Astrocyte (in vitro differentiated cells and primary cell): ENCODE measurements at regions not wholly inside any gene's neighbourhood (a gene's known extent, or its start where the extent isn't known, plus 50 kb on each side); places are given as distances from the start of the nearest gene placed in this dataset.

ENCODE experiments used
- DNase-seq: peaks from one replicate; pipeline ENCODE4 v3.0.0-alpha.2; 2010; ENCODE audit warnings: low read depth
- FAIRE-seq: peaks from 2 replicates; lab custom pipeline; 2011; peaks lifted over from hg19 to GRCh38; lab: Jason Lieb, UNC
- H2AFZ ChIP-seq: 2 replicates; pipeline ENCODE4 v1.6.0; 2012; ENCODE audit warnings: low read depth, low read length, inconsistent platforms
- H3K27ac ChIP-seq: 2 replicates; pipeline ENCODE4 v1.5.1; 2011; ENCODE audit warnings: low read depth, low read length, inconsistent platforms
- H3K27me3 ChIP-seq: 2 replicates; pipeline ENCODE4 v1.6.0; 2011; ENCODE audit warnings: low read length, inconsistent platforms; ENCODE audit not compliant: insufficient read depth
- H3K36me3 ChIP-seq: 2 replicates; pipeline ENCODE4 v1.5.1; 2011; ENCODE audit warnings: low read length, inconsistent platforms; ENCODE audit not compliant: insufficient read depth
- H3K4me1 ChIP-seq: 2 replicates; pipeline ENCODE4 v1.5.1; 2011; ENCODE audit warnings: low read length, inconsistent platforms; ENCODE audit not compliant: insufficient read depth
- H3K4me2 ChIP-seq: 2 replicates; pipeline ENCODE4 v1.6.0; 2012; ENCODE audit warnings: low read length, inconsistent platforms
- H3K4me3 ChIP-seq: 2 replicates; pipeline ENCODE4 v1.5.1; 2011; ENCODE audit warnings: low read depth, mild to moderate bottlenecking, low read length, inconsistent platforms; ENCODE audit not compliant: insufficient read depth
- H3K79me2 ChIP-seq: 2 replicates; pipeline ENCODE4 v1.6.0; 2012; ENCODE audit warnings: mild to moderate bottlenecking, low read length, inconsistent platforms; ENCODE audit not compliant: insufficient read depth
- H3K9ac ChIP-seq: 2 replicates; pipeline ENCODE4 v1.6.0; 2012; ENCODE audit warnings: mild to moderate bottlenecking, low read length, inconsistent platforms
- H3K9me3 ChIP-seq: 2 replicates; pipeline ENCODE4 v1.5.1; 2012; ENCODE audit warnings: low read depth, mild to moderate bottlenecking, low read length, inconsistent platforms; ENCODE audit not compliant: insufficient read depth
- H4K20me1 ChIP-seq: 2 replicates; pipeline ENCODE4 v1.6.0; 2012; ENCODE audit warnings: low read length, inconsistent platforms; ENCODE audit not compliant: insufficient read depth
- H3K27ac Mint-ChIP-seq: one replicate; pipeline ENCODE4 v1.8.0; 2021; ENCODE audit warnings: mild to moderate bottlenecking, mixed read lengths; ENCODE audit not compliant: unreplicated experiment
- H3K27me3 Mint-ChIP-seq: one replicate; pipeline ENCODE4 v1.8.0; 2021; ENCODE audit warnings: low read depth, mixed read lengths; ENCODE audit not compliant: unreplicated experiment
- H3K36me3 Mint-ChIP-seq: one replicate; pipeline ENCODE4 v1.8.0; 2021; ENCODE audit warnings: low read depth, mixed read lengths; ENCODE audit not compliant: unreplicated experiment
- H3K4me1 Mint-ChIP-seq: one replicate; pipeline ENCODE4 v1.8.0; 2021; ENCODE audit warnings: low read depth, mixed read lengths; ENCODE audit not compliant: unreplicated experiment
- H3K4me3 Mint-ChIP-seq: one replicate; pipeline ENCODE4 v1.8.0; 2021; ENCODE audit warnings: mild to moderate bottlenecking, moderate library complexity, mixed read lengths; ENCODE audit not compliant: unreplicated experiment
- H3K9me3 Mint-ChIP-seq: one replicate; pipeline ENCODE4 v1.8.0; 2021; ENCODE audit warnings: mild to moderate bottlenecking, mixed read lengths; ENCODE audit not compliant: unreplicated experiment
- CTCF ChIP-seq: IDR thresholded peaks from 2 replicates; pipeline ENCODE4 v1.5.1; 2011; ENCODE audit warnings: low read depth, mild to moderate bottlenecking, inconsistent platforms, low read length, moderate library complexity; ENCODE audit not compliant: insufficient read depth
- EZH2 ChIP-seq: IDR thresholded peaks from 2 replicates; pipeline ENCODE4 v1.6.1; 2012; ENCODE audit warnings: mild to moderate bottlenecking, low read length, inconsistent platforms; ENCODE audit not compliant: insufficient read depth

GRCh38 chr6:100175814-100176310 is 181.8 kb upstream of the MCHR2 start:
- FAIRE-seq = peak; percentile 78
- no peak overlapping the region for H3K4me3 Mint-ChIP-seq
- peak overlapping the region; percentile 50 for H3K27ac ChIP-seq

GRCh38 chr6:100173211-100173610 is 179.2 kb upstream of the MCHR2 start:
- H3K4me3 ChIP-seq = no peak overlapping the region
- H3K4me1 ChIP-seq = peaks cover 19% of the 10 kb centered on the region
- H3K9ac ChIP-seq = no peak overlapping the region
- Mint-ChIP-seq H3K4me1 (peaks cover 23% of the 10 kb centered on the region), H3K27ac (no peak overlapping the region), H3K36me3 (no peaks in the 10 kb centered on the region), H3K4me3 (no peak overlapping the region), H3K9me3 (no peaks in the 10 kb centered on the region), H3K27me3 (no peaks in the 10 kb centered on the region)
- H3K27me3 ChIP-seq = no peaks in the 10 kb centered on the region
- no peaks in the 10 kb centered on the region for H4K20me1 ChIP-seq
- TF ChIP-seq EZH2 = no peak
- no peak for TF ChIP-seq CTCF
- no peak overlapping the region for H3K27ac ChIP-seq
- H3K9me3 ChIP-seq = no peaks in the 10 kb centered on the region
- H3K36me3 ChIP-seq = no peaks in the 10 kb centered on the region
- FAIRE-seq (no peak), DNase-seq (no peak)
- H3K79me2 ChIP-seq = no peaks in the 10 kb centered on the region
- no peak overlapping the region for H2AFZ ChIP-seq
- no peak overlapping the region for H3K4me2 ChIP-seq

More at GRCh38 chr6:100175814-100176310, 181.8 kb upstream of the MCHR2 start:
- no peaks in the 10 kb centered on the region for H4K20me1 ChIP-seq
- no peaks in the 10 kb centered on the region for H3K27me3 ChIP-seq
- no peaks in the 10 kb centered on the region for H3K79me2 ChIP-seq
- Mint-ChIP-seq H3K9me3 (no peaks in the 10 kb centered on the region), H3K27me3 (no peaks in the 10 kb centered on the region), H3K27ac (no peak overlapping the region), H3K4me1 (peaks cover 23% of the 10 kb centered on the region), H3K36me3 (no peaks in the 10 kb centered on the region)
- peak overlapping the region; percentile 72 for H2AFZ ChIP-seq
- H3K4me3 ChIP-seq = no peak overlapping the region
- peak overlapping the region; percentile 46 for H3K4me2 ChIP-seq
- H3K36me3 ChIP-seq = no peaks in the 10 kb centered on the region
- peak; percentile 95 for DNase-seq
- TF ChIP-seq EZH2 (no peak), CTCF (no peak)
- H3K4me1 ChIP-seq = peaks cover 19% of the 10 kb centered on the region
- no peaks in the 10 kb centered on the region for H3K9me3 ChIP-seq
- peak overlapping the region; percentile 24 for H3K9ac ChIP-seq

GRCh38 chr6:100172322-100172713 is 178.3 kb upstream of the MCHR2 start:
- peaks cover 23% of the 10 kb centered on the region for H3K4me1 Mint-ChIP-seq
- FAIRE-seq = no peak
- no peak overlapping the region for H2AFZ ChIP-seq

More at GRCh38 chr6:100172322-100172713, 178.3 kb upstream of the MCHR2 start:
- Histone ChIP-seq H3K4me2 (peak overlapping the region; percentile 30), H3K9ac (no peak overlapping the region), H3K4me1 (peaks cover 19% of the 10 kb centered on the region), H3K27me3 (no peaks in the 10 kb centered on the region), H3K9me3 (no peaks in the 10 kb centered on the region), H3K27ac (no peak overlapping the region), H3K79me2 (no peaks in the 10 kb centered on the region), H4K20me1 (no peaks in the 10 kb centered on the region), H3K4me3 (no peak overlapping the region), H3K36me3 (no peaks in the 10 kb centered on the region)
- Mint-ChIP-seq H3K4me3 (no peak overlapping the region), H3K36me3 (no peaks in the 10 kb centered on the region), H3K27me3 (no peaks in the 10 kb centered on the region), H3K27ac (peak overlapping the region; percentile 85), H3K9me3 (no peaks in the 10 kb centered on the region)
- TF ChIP-seq EZH2 = no peak
- no peak for TF ChIP-seq CTCF
- DNase-seq = no peak
